ENCODE measurements at regions not wholly inside any gene's neighbourhood (a gene's known extent, or its start where the extent isn't known, plus 50 kb on each side); places are given as distances from the start of the nearest gene placed in this dataset.

- H3K27me3 ChIP-seq (ENCODE audit: control insufficient read depth in 3 of 3, insufficient read depth in 3 of 3, low read length in 3 of 3) = no peaks in the 10 kb centered on the region
- H3K9me3 ChIP-seq (ENCODE audit: control insufficient read depth in 2 of 2, insufficient read depth in 1 of 2, low read depth in 1 of 2, low read length in 1 of 2) = no peaks in the 10 kb centered on the region
- DNase-seq (no peak), FAIRE-seq (no peak)
- no peak overlapping the region for H3K4me3 ChIP-seq (ENCODE audit: low read depth in 1 of 3, low read length in 3 of 3)
- 76 to 88% (median 78%) methylated on average over 7 of the region's 7 CpGs for WGBS, 3 donors
- no peak overlapping the region for H3K27ac ChIP-seq (ENCODE audit: low read depth in 1 of 3, low read length in 2 of 3)
- no peaks in the 10 kb centered on the region for H3K36me3 ChIP-seq (ENCODE audit: control insufficient read depth in 3 of 3, insufficient read depth in 2 of 3, low read depth in 1 of 3, low read length in 3 of 3)
- no peaks in the 10 kb centered on the region for H3K4me1 ChIP-seq (ENCODE audit: control insufficient read depth in 3 of 3, insufficient read depth in 2 of 3, low read depth in 1 of 3, low read length in 2 of 3)
Measured at GRCh38 chr4:125010796-125011503, 298.4 kb upstream of the ANKRD50 start.

GRCh38 chr4:125008676-125009075 lies 296.1 kb upstream of the ANKRD50 start:
- H3K36me3 ChIP-seq (ENCODE audit: control insufficient read depth in 3 of 3, insufficient read depth in 2 of 3, low read depth in 1 of 3, low read length in 3 of 3) = no peaks in the 10 kb centered on the region

GRCh38 chr4:125004676-125005075 lies 292.1 kb upstream of the ANKRD50 start:
- Histone ChIP-seq H3K27me3 (ENCODE audit: control insufficient read depth in 3 of 3, insufficient read depth in 3 of 3, low read length in 3 of 3) (no peaks in the 10 kb centered on the region), H3K4me3 (ENCODE audit: low read depth in 1 of 3, low read length in 3 of 3) (no peak overlapping the region), H3K27ac (ENCODE audit: low read depth in 1 of 3, low read length in 2 of 3) (no peak overlapping the region), H3K4me1 (ENCODE audit: control insufficient read depth in 3 of 3, insufficient read depth in 2 of 3, low read depth in 1 of 3, low read length in 2 of 3) (no peaks in the 10 kb centered on the region), H3K36me3 (ENCODE audit: control insufficient read depth in 3 of 3, insufficient read depth in 2 of 3, low read depth in 1 of 3, low read length in 3 of 3) (no peaks in the 10 kb centered on the region), H3K9me3 (ENCODE audit: control insufficient read depth in 2 of 2, insufficient read depth in 1 of 2, low read depth in 1 of 2, low read length in 1 of 2) (no peaks in the 10 kb centered on the region)
- DNase-seq = no peak
- no peak for FAIRE-seq
- 85 to 96% (median 91%) methylated on average over 3 of the region's 3 CpGs for WGBS, 3 donors

More at GRCh38 chr4:125008676-125009075, 296.1 kb upstream of the ANKRD50 start:
- Histone ChIP-seq H3K27ac (ENCODE audit: low read depth in 1 of 3, low read length in 2 of 3) (no peak overlapping the region), H3K27me3 (ENCODE audit: control insufficient read depth in 3 of 3, insufficient read depth in 3 of 3, low read length in 3 of 3) (no peaks in the 10 kb centered on the region), H3K4me3 (ENCODE audit: low read depth in 1 of 3, low read length in 3 of 3) (no peak overlapping the region), H3K4me1 (ENCODE audit: control insufficient read depth in 3 of 3, insufficient read depth in 2 of 3, low read depth in 1 of 3, low read length in 2 of 3) (no peaks in the 10 kb centered on the region), H3K9me3 (ENCODE audit: control insufficient read depth in 2 of 2, insufficient read depth in 1 of 2, low read depth in 1 of 2, low read length in 1 of 2) (no peaks in the 10 kb centered on the region)
- FAIRE-seq (no peak), DNase-seq (no peak)
- WGBS, 3 donors = 80 to 89% (median 84%) methylated on average over 1 of the region's 1 CpG

DNA sequence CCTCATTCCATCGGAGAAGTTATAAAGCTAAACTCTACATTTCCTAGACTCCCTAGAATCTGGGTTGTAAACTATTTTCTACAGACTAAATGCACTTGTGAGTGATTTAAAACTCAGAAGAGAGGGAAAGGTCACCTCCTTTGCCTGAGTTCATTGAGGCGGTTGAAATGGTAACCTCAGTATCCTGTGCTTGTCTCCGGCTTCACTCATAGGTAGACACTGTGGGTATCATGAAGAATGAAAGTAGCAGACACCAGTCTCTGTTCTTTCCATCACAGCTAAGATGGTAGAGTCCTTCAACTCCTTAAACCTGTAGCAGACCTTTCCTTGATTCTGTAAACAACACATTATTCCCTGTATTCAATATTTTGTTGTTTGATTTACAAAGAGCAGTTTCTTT lies 291.3 kb upstream of the ANKRD50 start:
- FAIRE-seq (no peak), DNase-seq (no peak)
- no peaks in the 10 kb centered on the region for H3K4me1 ChIP-seq (ENCODE audit: control insufficient read depth in 3 of 3, insufficient read depth in 2 of 3, low read depth in 1 of 3, low read length in 2 of 3)
- H3K9me3 ChIP-seq (ENCODE audit: control insufficient read depth in 2 of 2, insufficient read depth in 1 of 2, low read depth in 1 of 2, low read length in 1 of 2) = no peaks in the 10 kb centered on the region
- no peaks in the 10 kb centered on the region for H3K27me3 ChIP-seq (ENCODE audit: control insufficient read depth in 3 of 3, insufficient read depth in 3 of 3, low read length in 3 of 3)
- H3K27ac ChIP-seq (ENCODE audit: low read depth in 1 of 3, low read length in 2 of 3) = no peak overlapping the region
- no peaks in the 10 kb centered on the region for H3K36me3 ChIP-seq (ENCODE audit: control insufficient read depth in 3 of 3, insufficient read depth in 2 of 3, low read depth in 1 of 3, low read length in 3 of 3)
- no peak overlapping the region for H3K4me3 ChIP-seq (ENCODE audit: low read depth in 1 of 3, low read length in 3 of 3)
- 85 to 91% (median 91%) methylated on average over 3 of the region's 3 CpGs for WGBS, 3 donors

DNA sequence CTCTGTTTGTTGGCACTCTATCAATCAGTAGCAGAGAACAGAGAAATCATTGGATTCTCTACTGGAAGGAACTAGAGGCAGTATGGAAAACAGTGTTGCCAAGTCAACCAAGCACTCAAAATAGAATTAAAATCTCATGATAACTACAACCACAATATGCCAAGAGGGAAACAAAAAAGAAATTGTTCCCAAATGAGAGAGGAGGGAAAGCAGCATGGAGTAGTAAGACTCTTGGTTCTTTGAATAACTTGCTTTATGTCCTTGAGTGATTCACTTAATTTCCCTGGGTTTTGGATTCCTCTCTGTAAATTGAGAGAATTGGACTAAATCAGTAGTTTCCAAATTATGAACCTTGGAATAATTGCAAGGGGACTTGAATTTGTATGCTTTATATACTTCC lies 285.5 kb upstream of the ANKRD50 start:
- Histone ChIP-seq H3K4me1 (ENCODE audit: control insufficient read depth in 3 of 3, insufficient read depth in 2 of 3, low read depth in 1 of 3, low read length in 2 of 3) (no peaks in the 10 kb centered on the region), H3K9me3 (ENCODE audit: control insufficient read depth in 2 of 2, insufficient read depth in 1 of 2, low read depth in 1 of 2, low read length in 1 of 2) (no peaks in the 10 kb centered on the region), H3K27me3 (ENCODE audit: control insufficient read depth in 3 of 3, insufficient read depth in 3 of 3, low read length in 3 of 3) (no peaks in the 10 kb centered on the region), H3K27ac (ENCODE audit: low read depth in 1 of 3, low read length in 2 of 3) (no peak overlapping the region), H3K4me3 (ENCODE audit: low read depth in 1 of 3, low read length in 3 of 3) (no peak overlapping the region), H3K36me3 (ENCODE audit: control insufficient read depth in 3 of 3, insufficient read depth in 2 of 3, low read depth in 1 of 3, low read length in 3 of 3) (no peaks in the 10 kb centered on the region)
- DNase-seq = no peak
- no peak for FAIRE-seq

GRCh38 chr4:124997124-124997523 lies 284.6 kb upstream of the ANKRD50 start:
- Histone ChIP-seq H3K27me3 (ENCODE audit: control insufficient read depth in 3 of 3, insufficient read depth in 3 of 3, low read length in 3 of 3) (no peaks in the 10 kb centered on the region), H3K36me3 (ENCODE audit: control insufficient read depth in 3 of 3, insufficient read depth in 2 of 3, low read depth in 1 of 3, low read length in 3 of 3) (no peaks in the 10 kb centered on the region), H3K27ac (ENCODE audit: low read depth in 1 of 3, low read length in 2 of 3) (no peak overlapping the region), H3K4me1 (ENCODE audit: control insufficient read depth in 3 of 3, insufficient read depth in 2 of 3, low read depth in 1 of 3, low read length in 2 of 3) (no peaks in the 10 kb centered on the region), H3K4me3 (ENCODE audit: low read depth in 1 of 3, low read length in 3 of 3) (no peak overlapping the region), H3K9me3 (ENCODE audit: control insufficient read depth in 2 of 2, insufficient read depth in 1 of 2, low read depth in 1 of 2, low read length in 1 of 2) (no peaks in the 10 kb centered on the region)
- no peak for DNase-seq
- 76 to 89% (median 85%) methylated on average over 1 of the region's 1 CpG for WGBS, 3 donors
- no peak for FAIRE-seq

- DNase-seq = no peak
- H3K4me1 ChIP-seq (ENCODE audit: control insufficient read depth in 3 of 3, insufficient read depth in 2 of 3, low read depth in 1 of 3, low read length in 2 of 3) = no peaks in the 10 kb centered on the region
- H3K27me3 ChIP-seq (ENCODE audit: control insufficient read depth in 3 of 3, insufficient read depth in 3 of 3, low read length in 3 of 3) = no peaks in the 10 kb centered on the region
- WGBS, 3 donors = 59 to 84% (median 75%) methylated on average over 2 of the region's 2 CpGs
- no peaks in the 10 kb centered on the region for H3K36me3 ChIP-seq (ENCODE audit: control insufficient read depth in 3 of 3, insufficient read depth in 2 of 3, low read depth in 1 of 3, low read length in 3 of 3)
- FAIRE-seq = no peak
- no peaks in the 10 kb centered on the region for H3K9me3 ChIP-seq (ENCODE audit: control insufficient read depth in 2 of 2, insufficient read depth in 1 of 2, low read depth in 1 of 2, low read length in 1 of 2)
- no peak overlapping the region for H3K4me3 ChIP-seq (ENCODE audit: low read depth in 1 of 3, low read length in 3 of 3)
- no peak overlapping the region for H3K27ac ChIP-seq (ENCODE audit: low read depth in 1 of 3, low read length in 2 of 3)
Measured at GRCh38 chr4:124993838-124994237, 281.3 kb upstream of the ANKRD50 start.

DNA sequence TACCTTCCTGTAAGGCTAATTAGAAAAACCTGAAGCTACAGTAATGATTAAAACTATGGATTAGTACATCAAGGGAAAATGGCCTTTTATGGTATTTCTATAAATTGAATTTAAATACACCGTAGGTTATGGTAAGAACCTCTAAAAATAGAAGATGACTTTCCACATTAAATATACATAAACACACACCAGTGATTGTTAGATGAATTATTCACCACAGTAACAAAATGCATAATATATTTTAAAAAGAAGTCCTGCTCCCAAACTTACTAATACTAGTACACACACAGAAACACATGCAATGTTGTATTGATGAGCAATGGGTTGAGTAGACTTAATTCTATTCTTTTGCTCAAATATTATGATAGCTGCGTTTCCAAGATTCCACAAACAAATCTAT lies 277.9 kb upstream of the ANKRD50 start:
- Histone ChIP-seq H3K27me3 (ENCODE audit: control insufficient read depth in 3 of 3, insufficient read depth in 3 of 3, low read length in 3 of 3) (no peaks in the 10 kb centered on the region), H3K36me3 (ENCODE audit: control insufficient read depth in 3 of 3, insufficient read depth in 2 of 3, low read depth in 1 of 3, low read length in 3 of 3) (no peaks in the 10 kb centered on the region), H3K4me3 (ENCODE audit: low read depth in 1 of 3, low read length in 3 of 3) (no peak overlapping the region), H3K4me1 (ENCODE audit: control insufficient read depth in 3 of 3, insufficient read depth in 2 of 3, low read depth in 1 of 3, low read length in 2 of 3) (no peaks in the 10 kb centered on the region), H3K9me3 (ENCODE audit: control insufficient read depth in 2 of 2, insufficient read depth in 1 of 2, low read depth in 1 of 2, low read length in 1 of 2) (no peaks in the 10 kb centered on the region), H3K27ac (ENCODE audit: low read depth in 1 of 3, low read length in 2 of 3) (no peak overlapping the region)
- FAIRE-seq (no peak), DNase-seq (no peak)
- 51 to 74% (median 57%) methylated on average over 2 of the region's 2 CpGs for WGBS, 3 donors

DNA sequence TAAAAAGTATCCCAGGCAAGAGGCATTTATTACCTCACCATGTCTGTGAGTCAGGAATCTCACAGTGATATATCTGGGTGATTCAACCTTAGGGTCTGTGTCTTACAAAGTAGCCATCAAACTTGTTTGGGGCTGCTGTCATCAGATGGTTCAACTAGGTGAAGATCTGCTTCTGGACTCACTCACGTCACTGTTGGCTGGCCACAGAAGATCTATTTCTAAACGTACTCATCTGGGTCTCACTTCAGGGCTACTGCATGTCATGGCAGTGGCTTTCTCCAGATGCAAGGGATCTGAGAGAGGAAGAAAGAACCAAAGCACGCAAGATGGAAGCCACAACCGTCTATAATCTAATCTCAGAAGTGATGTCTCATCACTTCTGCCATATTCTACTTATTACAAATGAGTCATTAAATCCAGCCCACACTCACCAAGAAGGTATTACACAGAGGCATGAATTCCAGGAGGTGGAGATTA lies 267.8 kb upstream of the ANKRD50 start:
- Histone ChIP-seq H3K27me3 (ENCODE audit: control insufficient read depth in 3 of 3, insufficient read depth in 3 of 3, low read length in 3 of 3) (no peaks in the 10 kb centered on the region), H3K4me1 (ENCODE audit: control insufficient read depth in 3 of 3, insufficient read depth in 2 of 3, low read depth in 1 of 3, low read length in 2 of 3) (no peaks in the 10 kb centered on the region), H3K9me3 (ENCODE audit: control insufficient read depth in 2 of 2, insufficient read depth in 1 of 2, low read depth in 1 of 2, low read length in 1 of 2) (no peaks in the 10 kb centered on the region), H3K27ac (ENCODE audit: low read depth in 1 of 3, low read length in 2 of 3) (no peak overlapping the region), H3K4me3 (ENCODE audit: low read depth in 1 of 3, low read length in 3 of 3) (no peak overlapping the region), H3K36me3 (ENCODE audit: control insufficient read depth in 3 of 3, insufficient read depth in 2 of 3, low read depth in 1 of 3, low read length in 3 of 3) (no peaks in the 10 kb centered on the region)
- FAIRE-seq (no peak), DNase-seq (no peak)
- 75 to 84% (median 81%) methylated on average over 4 of the region's 4 CpGs for WGBS, 3 donors

Measured in small intestine (tissue), 7 donors.